Endothelial cell of umbilical vein (primary cell): ENCODE measurements at regions not wholly inside any gene's neighbourhood (a gene's known extent, or its start where the extent isn't known, plus 50 kb on each side); places are given as distances from the start of the nearest gene placed in this dataset.
"Not testable (repeated sequence)": the region's sequence is repeated elsewhere in the genome, so short reads cannot be mapped to it uniquely, and the experiment has no call there.

Experiments used
- EZH2 ChIP-seq: IDR thresholded peaks from 2 replicates; pipeline ENCODE4 v1.6.1; 2012; ENCODE audit warnings: borderline replicate concordance, low read depth, mild to moderate bottlenecking, moderate library complexity, low read length, inconsistent platforms; ENCODE audit not compliant: severe bottlenecking
- MAX ChIP-seq: IDR thresholded peaks from 2 replicates; pipeline ENCODE4 v1.6.1; 2011; ENCODE audit not compliant: insufficient read depth, insufficient read length
- MYC ChIP-seq: IDR thresholded peaks from one replicate; pipeline ENCODE4 v1.6.1; 2011; ENCODE audit warnings: mild to moderate bottlenecking, low read depth, low read length
- TF ChIP-seq, protein P1 (sequence below), 2 donors: IDR thresholded peaks; 1 replicate in 1 of 2; 2 replicates in 1 of 2; pipeline ENCODE4 v1.5.1; 2011; ENCODE audit warnings: low read length in 2 of 2, mild to moderate bottlenecking in 2 of 2, moderate library complexity in 2 of 2, control low read depth in 1 of 2, inconsistent platforms in 1 of 2, low read depth in 1 of 2; ENCODE audit not compliant: insufficient read depth in 1 of 2; ENCODE audit errors: extremely low read depth in 1 of 2

GRCh38 chr12:9295872-9296271 is 87.7 kb upstream of the PZP start:
- TF ChIP-seq, protein P1, sequence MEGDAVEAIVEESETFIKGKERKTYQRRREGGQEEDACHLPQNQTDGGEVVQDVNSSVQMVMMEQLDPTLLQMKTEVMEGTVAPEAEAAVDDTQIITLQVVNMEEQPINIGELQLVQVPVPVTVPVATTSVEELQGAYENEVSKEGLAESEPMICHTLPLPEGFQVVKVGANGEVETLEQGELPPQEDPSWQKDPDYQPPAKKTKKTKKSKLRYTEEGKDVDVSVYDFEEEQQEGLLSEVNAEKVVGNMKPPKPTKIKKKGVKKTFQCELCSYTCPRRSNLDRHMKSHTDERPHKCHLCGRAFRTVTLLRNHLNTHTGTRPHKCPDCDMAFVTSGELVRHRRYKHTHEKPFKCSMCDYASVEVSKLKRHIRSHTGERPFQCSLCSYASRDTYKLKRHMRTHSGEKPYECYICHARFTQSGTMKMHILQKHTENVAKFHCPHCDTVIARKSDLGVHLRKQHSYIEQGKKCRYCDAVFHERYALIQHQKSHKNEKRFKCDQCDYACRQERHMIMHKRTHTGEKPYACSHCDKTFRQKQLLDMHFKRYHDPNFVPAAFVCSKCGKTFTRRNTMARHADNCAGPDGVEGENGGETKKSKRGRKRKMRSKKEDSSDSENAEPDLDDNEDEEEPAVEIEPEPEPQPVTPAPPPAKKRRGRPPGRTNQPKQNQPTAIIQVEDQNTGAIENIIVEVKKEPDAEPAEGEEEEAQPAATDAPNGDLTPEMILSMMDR (IDR thresholded peaks at IDR 0.05; ENCODE audit: extremely low read depth in 1 of 2, insufficient read depth in 1 of 2, low read depth in 1 of 2, low read length in 2 of 2), result not testable (repeated sequence)
- TF ChIP-seq MAX, MYC, EZH2: not testable (repeated sequence)
